Lower lobe of right lung (tissue), 2 donors: ENCODE measurements at regions not wholly inside any gene's neighbourhood (a gene's known extent, or its start where the extent isn't known, plus 50 kb on each side); places are given as distances from the start of the nearest gene placed in this dataset.

Experiments used
- ATAC-seq, 2 donors: fragments of 200-7000 bp; cut with Tn5 transposase; one replicate each; pipeline ENCODE4 v1.9.1; 2020 to 2022; ENCODE audit warnings: mild to moderate bottlenecking in 2 of 2, moderate library complexity in 2 of 2
- DNase-seq: peaks from one replicate; pipeline ENCODE4 v3.0.0-alpha.2; 2020
- H3K27ac ChIP-seq: fragments of 200-600 bp; one replicate; pipeline ENCODE4 v1.8.0; 2022
- H3K27me3 ChIP-seq: fragments of 200-600 bp; one replicate; pipeline ENCODE4 v1.8.0; 2022; ENCODE audit warnings: low read depth
- H3K36me3 ChIP-seq: fragments of 200-600 bp; one replicate; pipeline ENCODE4 v1.8.0; 2022; ENCODE audit warnings: mild to moderate bottlenecking
- H3K4me1 ChIP-seq: fragments of 200-600 bp; one replicate; pipeline ENCODE4 v1.8.0; 2022
- H3K4me3 ChIP-seq: fragments of 200-600 bp; one replicate; pipeline ENCODE4 v1.8.0; 2022; ENCODE audit warnings: mild to moderate bottlenecking
- H3K9me3 ChIP-seq: fragments of 200-600 bp; one replicate; pipeline ENCODE4 v1.8.0; 2022
- intact Hi-C: fragments of 100-400 bp; cut with DNase I; formaldehyde crosslinking; loops from one replicate; pipeline ENCODE4 v1.11.0; 2022
- TF ChIP-seq, protein P1 (sequence below): fragments of 200-600 bp; IDR thresholded peaks from one replicate; pipeline ENCODE4 v1.8.0; 2022; ENCODE audit warnings: antibody characterized with exemption, mild to moderate bottlenecking
- donor health status: DM: no; HTN: yes; CAD: no; lungs with severe emphysema.

GRCh38 chr6:99014061-99014460, 66.3 kb upstream of the FBXL4 start:
- Histone ChIP-seq H3K4me1 (no peaks in the 10 kb centered on the region), H3K4me3 (no peak overlapping the region), H3K9me3 (no peaks in the 10 kb centered on the region), H3K27me3 (no peaks in the 10 kb centered on the region), H3K27ac (no peak overlapping the region), H3K36me3 (no peaks in the 10 kb centered on the region)
- DNase-seq = no peak
- TF ChIP-seq, protein P1, sequence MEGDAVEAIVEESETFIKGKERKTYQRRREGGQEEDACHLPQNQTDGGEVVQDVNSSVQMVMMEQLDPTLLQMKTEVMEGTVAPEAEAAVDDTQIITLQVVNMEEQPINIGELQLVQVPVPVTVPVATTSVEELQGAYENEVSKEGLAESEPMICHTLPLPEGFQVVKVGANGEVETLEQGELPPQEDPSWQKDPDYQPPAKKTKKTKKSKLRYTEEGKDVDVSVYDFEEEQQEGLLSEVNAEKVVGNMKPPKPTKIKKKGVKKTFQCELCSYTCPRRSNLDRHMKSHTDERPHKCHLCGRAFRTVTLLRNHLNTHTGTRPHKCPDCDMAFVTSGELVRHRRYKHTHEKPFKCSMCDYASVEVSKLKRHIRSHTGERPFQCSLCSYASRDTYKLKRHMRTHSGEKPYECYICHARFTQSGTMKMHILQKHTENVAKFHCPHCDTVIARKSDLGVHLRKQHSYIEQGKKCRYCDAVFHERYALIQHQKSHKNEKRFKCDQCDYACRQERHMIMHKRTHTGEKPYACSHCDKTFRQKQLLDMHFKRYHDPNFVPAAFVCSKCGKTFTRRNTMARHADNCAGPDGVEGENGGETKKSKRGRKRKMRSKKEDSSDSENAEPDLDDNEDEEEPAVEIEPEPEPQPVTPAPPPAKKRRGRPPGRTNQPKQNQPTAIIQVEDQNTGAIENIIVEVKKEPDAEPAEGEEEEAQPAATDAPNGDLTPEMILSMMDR = no peak
- no peak for ATAC-seq
- intact Hi-C loops = no loop called here

GRCh38 chr6:99013661-99014060, 65.9 kb upstream of the FBXL4 start:
- no peaks in the 10 kb centered on the region for H3K27me3 ChIP-seq
- H3K36me3 ChIP-seq = no peaks in the 10 kb centered on the region
- H3K4me1 ChIP-seq = no peaks in the 10 kb centered on the region
- no peak for ATAC-seq
- no peak overlapping the region for H3K4me3 ChIP-seq
- intact Hi-C loops = no loop called here
- DNase-seq = no peak
- H3K27ac ChIP-seq = no peak overlapping the region
- H3K9me3 ChIP-seq = no peaks in the 10 kb centered on the region
- TF ChIP-seq, protein P1 = no peak

- H3K4me3 ChIP-seq = no peak overlapping the region
- ATAC-seq (peak in 1 of 2 donors; percentile 45), DNase-seq (no peak)
- TF ChIP-seq, protein P1 = no peak
- H3K9me3 ChIP-seq = no peaks in the 10 kb centered on the region
- no peaks in the 10 kb centered on the region for H3K36me3 ChIP-seq
- no peaks in the 10 kb centered on the region for H3K27me3 ChIP-seq
- intact Hi-C loops = no loop called here
- no peak overlapping the region for H3K27ac ChIP-seq
- no peaks in the 10 kb centered on the region for H3K4me1 ChIP-seq
Observed at GRCh38 chr6:99013145-99013544, 65.4 kb upstream of the FBXL4 start.

DNA sequence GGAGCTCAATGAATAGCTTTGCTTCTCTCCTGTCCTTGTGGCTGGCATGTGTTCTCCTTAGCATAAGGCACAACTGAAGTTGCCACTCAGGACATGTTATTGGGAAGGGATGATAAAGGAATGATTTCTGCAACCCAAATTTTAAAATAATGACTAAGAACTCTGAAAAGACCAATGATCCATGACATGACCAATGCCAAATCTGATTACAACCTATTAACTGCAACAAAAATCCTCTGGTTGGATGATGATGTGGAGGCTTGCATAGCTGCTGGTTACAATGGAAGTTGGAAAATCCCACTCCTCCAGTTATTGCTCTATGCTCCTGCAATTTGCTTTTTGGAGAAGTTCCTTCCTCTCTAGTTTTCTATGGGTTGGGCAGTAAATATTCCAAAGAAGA, 63.4 kb upstream of the FBXL4 start:
- Histone ChIP-seq H3K27ac (no peak overlapping the region), H3K4me1 (no peaks in the 10 kb centered on the region), H3K27me3 (no peaks in the 10 kb centered on the region), H3K36me3 (no peaks in the 10 kb centered on the region), H3K9me3 (no peaks in the 10 kb centered on the region), H3K4me3 (no peak overlapping the region)
- TF ChIP-seq, protein P1 = no peak
- intact Hi-C loops = no loop called here
- no peak for ATAC-seq
- no peak for DNase-seq

- TF ChIP-seq, protein P1 = no peak
- H3K27ac ChIP-seq = no peak overlapping the region
- H3K36me3 ChIP-seq = no peaks in the 10 kb centered on the region
- H3K9me3 ChIP-seq = no peaks in the 10 kb centered on the region
- H3K4me3 ChIP-seq = no peak overlapping the region
- ATAC-seq (no peak), DNase-seq (no peak)
- intact Hi-C loops = no loop called here
- no peaks in the 10 kb centered on the region for H3K4me1 ChIP-seq
- H3K27me3 ChIP-seq = no peaks in the 10 kb centered on the region
Observed at GRCh38 chr6:99002831-99003230, 55.1 kb upstream of the FBXL4 start.

DNA sequence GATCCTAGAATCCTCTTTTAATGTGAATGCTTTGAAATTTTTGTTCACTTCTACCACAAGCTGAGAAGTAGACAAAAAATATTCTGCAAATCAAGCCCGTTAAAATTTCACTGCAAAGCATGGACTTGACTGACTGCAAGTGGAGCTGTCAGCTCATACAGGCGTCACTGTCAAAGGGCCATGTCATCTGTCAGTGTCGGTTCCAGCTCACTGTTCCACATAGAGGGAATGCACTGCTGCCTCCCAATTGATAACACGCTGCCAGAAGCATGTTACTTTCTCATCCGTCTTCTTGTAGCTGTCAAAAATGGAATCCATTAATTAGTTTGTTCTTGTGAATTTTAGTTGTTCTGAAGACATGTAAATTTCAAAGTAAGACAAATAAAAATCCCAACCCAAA, 50.4 kb upstream of the FBXL4 start:
- no peak overlapping the region for H3K4me3 ChIP-seq
- H3K27ac ChIP-seq = no peak overlapping the region
- H3K27me3 ChIP-seq = no peaks in the 10 kb centered on the region
- DNase-seq (no peak), ATAC-seq (no peak)
- intact Hi-C loops = no loop called here
- no peaks in the 10 kb centered on the region for H3K4me1 ChIP-seq
- TF ChIP-seq, protein P1 = no peak
- H3K9me3 ChIP-seq = no peaks in the 10 kb centered on the region
- no peaks in the 10 kb centered on the region for H3K36me3 ChIP-seq
